H1 (cell line): ENCODE measurements at regions not wholly inside any gene's neighbourhood (a gene's known extent, or its start where the extent isn't known, plus 50 kb on each side); places are given as distances from the start of the nearest gene placed in this dataset.

Experiments used
- CTCF ChIA-PET: fragments of 300-600 bp; sonication (Branson Sonifier 250); formaldehyde crosslinking; loops from one replicate; lab custom pipeline; 2021; ENCODE audit not compliant: partially characterized antibody; lab: Charles Lee
- POLR2A ChIA-PET: fragments of 300-600 bp; sonication (Branson Sonifier 250); formaldehyde crosslinking; loops from one replicate; lab custom pipeline; 2021; ENCODE audit warnings: inconsistent platforms; ENCODE audit not compliant: partially characterized antibody; lab: Charles Lee
- DNase-seq, 2 experiments: peaks; one replicate each; pipeline versions ENCODE4 v3.0.0 to v3.0.0-alpha.2; 2010 to 2022; ENCODE audit warnings: low spot score in 2 of 2, low read depth in 1 of 2, mixed read lengths in 1 of 2
- FAIRE-seq: peaks from 2 replicates; lab custom pipeline; 2011; peaks lifted over from hg19 to GRCh38; lab: Jason Lieb, UNC
- H2AFZ ChIP-seq: 2 replicates; pipeline ENCODE4 v1.8.1; 2012; ENCODE audit warnings: low read length, inconsistent platforms
- H2AK5ac ChIP-seq: 2 replicates; pipeline ENCODE4 v1.6.1; 2013; ENCODE audit warnings: low read depth, low read length
- H2BK120ac ChIP-seq: replicated peaks from 2 replicates; pipeline ENCODE3; 2013; ENCODE audit warnings: low read depth, low read length, inconsistent platforms
- H2BK12ac ChIP-seq: 2 replicates; pipeline ENCODE4 v1.6.1; 2013; ENCODE audit warnings: low read depth, low read length
- H2BK15ac ChIP-seq: 2 replicates; pipeline ENCODE4 v1.6.1; 2013; ENCODE audit warnings: low read length
- H2BK20ac ChIP-seq: 2 replicates; pipeline ENCODE4 v1.6.1; 2013; ENCODE audit warnings: low read length
- H2BK5ac ChIP-seq: 2 replicates; pipeline ENCODE4 v1.6.1; 2013; ENCODE audit warnings: low read depth, low read length
- H3K14ac ChIP-seq: 2 replicates; pipeline ENCODE4 v1.6.1; 2013; ENCODE audit warnings: inconsistent platforms; ENCODE audit not compliant: insufficient read length
- H3K18ac ChIP-seq: 2 replicates; pipeline ENCODE4 v1.6.1; 2013; ENCODE audit warnings: low read length; ENCODE audit errors: extremely low read depth
- H3K23ac ChIP-seq: 2 replicates; pipeline ENCODE4 v1.6.1; 2013; ENCODE audit warnings: inconsistent platforms; ENCODE audit not compliant: insufficient read length
- H3K23me2 ChIP-seq: 2 replicates; pipeline ENCODE4 v1.6.1; 2013; ENCODE audit warnings: low read depth, low read length
- H3K27ac ChIP-seq: 2 replicates; pipeline ENCODE4 v1.6.1; 2011; ENCODE audit warnings: low read depth, low read length, inconsistent platforms
- H3K27me3 ChIP-seq, 4 experiments: replicated peaks in 1 of 4; 1 replicate in 1 of 4; 2 replicates in 3 of 4; pipeline versions ENCODE4 v1.6.1 to v1.8.1; 2011 to 2013; ENCODE audit warnings: low read length in 3 of 4, mild to moderate bottlenecking in 3 of 4, inconsistent platforms in 2 of 4, mixed read lengths in 2 of 4, moderate library complexity in 1 of 4; ENCODE audit not compliant: control insufficient read depth in 3 of 4, insufficient read depth in 3 of 4; ENCODE audit errors: extremely low read depth in 1 of 4
- H3K36me3 ChIP-seq, 4 experiments: 2 replicates each; pipeline versions ENCODE4 v1.6.1 to v1.8.1; 2011 to 2013; ENCODE audit warnings: mild to moderate bottlenecking in 4 of 4, low read length in 3 of 4, moderate library complexity in 2 of 4, control low read depth in 1 of 4, inconsistent platforms in 1 of 4; ENCODE audit not compliant: insufficient read depth in 4 of 4, control insufficient read depth in 2 of 4
- H3K4ac ChIP-seq: replicated peaks from 2 replicates; pipeline ENCODE3; 2013; ENCODE audit warnings: low read length, low read depth, mixed read lengths, inconsistent platforms; ENCODE audit not compliant: insufficient read length
- H3K4me1 ChIP-seq, 4 experiments: replicated peaks in 1 of 4; 1 replicate in 1 of 4; 2 replicates in 3 of 4; pipeline versions ENCODE4 v1.6.1 to v1.8.1; 2011 to 2013; ENCODE audit warnings: low read length in 3 of 4, inconsistent platforms in 2 of 4, mixed read lengths in 1 of 4; ENCODE audit not compliant: insufficient read depth in 4 of 4, control insufficient read depth in 3 of 4
- H3K4me2 ChIP-seq, 2 experiments: 2 replicates each; pipeline versions ENCODE4 v1.6.1 to v1.8.1; 2011 to 2013; ENCODE audit warnings: low read depth in 2 of 2, low read length in 2 of 2, control low read depth in 1 of 2, inconsistent platforms in 1 of 2, mild to moderate bottlenecking in 1 of 2; ENCODE audit not compliant: insufficient read depth in 1 of 2
- H3K4me3 ChIP-seq, 4 experiments: fragments of 200-600, 300-600 bp in 1 of 4; sonication (generic), shearing (Covaris generic), sonication (Bioruptor Twin) in 1 of 4; 2 replicates each; pipeline versions ENCODE4 v1.5.1 to v1.8.1; 2011 to 2016; ENCODE audit warnings: low read length in 4 of 4, low read depth in 3 of 4, control low read depth in 2 of 4, inconsistent platforms in 2 of 4, mild to moderate bottlenecking in 2 of 4, mixed read lengths in 1 of 4, moderate library complexity in 1 of 4; ENCODE audit not compliant: insufficient read depth in 2 of 4; ENCODE audit errors: extremely low read depth in 1 of 4
- H3K56ac ChIP-seq: replicated peaks from 2 replicates; pipeline ENCODE3; 2013; ENCODE audit warnings: low read depth, mild to moderate bottlenecking, mixed read lengths, low read length, inconsistent platforms; ENCODE audit not compliant: insufficient read length
- H3K79me1 ChIP-seq: 2 replicates; pipeline ENCODE4 v1.6.1; 2013; ENCODE audit warnings: low read depth, low read length, control low read depth
- H3K79me2 ChIP-seq, 2 experiments: 2 replicates each; pipeline versions ENCODE4 v1.6.1 to v1.8.1; 2012 to 2013; ENCODE audit warnings: low read length in 2 of 2, mild to moderate bottlenecking in 2 of 2, inconsistent platforms in 1 of 2; ENCODE audit not compliant: insufficient read depth in 2 of 2, control insufficient read depth in 1 of 2
- H3K9ac ChIP-seq, 4 experiments: replicated peaks in 1 of 4; 1 replicate in 1 of 4; 2 replicates in 3 of 4; pipeline versions ENCODE4 v1.6.1 to v1.8.1; 2011 to 2013; ENCODE audit warnings: low read depth in 3 of 4, low read length in 3 of 4, control low read depth in 2 of 4, mild to moderate bottlenecking in 2 of 4, moderate library complexity in 2 of 4, inconsistent platforms in 1 of 4; ENCODE audit errors: extremely low read depth in 1 of 4
- H3K9me3 ChIP-seq, 2 experiments: 2 replicates each; pipeline versions ENCODE4 v1.6.1 to v1.8.1; 2012 to 2013; ENCODE audit warnings: mild to moderate bottlenecking in 2 of 2, moderate library complexity in 2 of 2, control low read depth in 1 of 2, inconsistent platforms in 1 of 2, low read depth in 1 of 2, low read length in 1 of 2, mixed read lengths in 1 of 2; ENCODE audit not compliant: insufficient read depth in 2 of 2
- H4K20me1 ChIP-seq, 2 experiments: replicated peaks in 1 of 2; 2 replicates each; pipeline versions ENCODE3 to v1.8.1; 2011 to 2013; ENCODE audit warnings: inconsistent platforms in 2 of 2, low read length in 2 of 2, mild to moderate bottlenecking in 1 of 2; ENCODE audit not compliant: insufficient read depth in 2 of 2, control insufficient read depth in 1 of 2
- H4K5ac ChIP-seq: 2 replicates; pipeline ENCODE4 v1.6.1; 2013; ENCODE audit warnings: low read length, low read depth, mixed read lengths, inconsistent platforms; ENCODE audit not compliant: insufficient read length
- H4K8ac ChIP-seq: 2 replicates; pipeline ENCODE4 v1.8.0; 2013; ENCODE audit warnings: mild to moderate bottlenecking, moderate library complexity, low read length, inconsistent platforms; ENCODE audit not compliant: insufficient read depth; ENCODE audit errors: extremely low read depth
- H4K91ac ChIP-seq: replicated peaks from 2 replicates; pipeline ENCODE3; 2013; ENCODE audit warnings: low read length, mixed read lengths, inconsistent platforms; ENCODE audit not compliant: insufficient read length
- ASH2L ChIP-seq: fragments of 200-600, 300-600 bp; sonication (generic); IDR thresholded peaks from one replicate; pipeline ENCODE4 v1.7.1; 2017; ENCODE audit warnings: low read length
- GABPA ChIP-seq: IDR thresholded peaks from 2 replicates; pipeline ENCODE4 v1.6.1; 2011; ENCODE audit warnings: mild to moderate bottlenecking, low read length, moderate library complexity, borderline replicate concordance; ENCODE audit not compliant: insufficient read depth
- HDAC6 ChIP-seq: IDR thresholded peaks from one replicate; pipeline ENCODE4 v1.7.1; 2012; ENCODE audit warnings: low read depth, mild to moderate bottlenecking, inconsistent platforms, low read length, moderate library complexity
- POU5F1 ChIP-seq: IDR thresholded peaks from 2 replicates; pipeline ENCODE4 v1.6.1; 2011; ENCODE audit warnings: low read depth, mild to moderate bottlenecking, low read length, moderate library complexity
- SP1 ChIP-seq: IDR thresholded peaks from 2 replicates; pipeline ENCODE4 v1.6.1; 2011; ENCODE audit warnings: low read depth, low read length
- SRF ChIP-seq: IDR thresholded peaks from 2 replicates; pipeline ENCODE4 v1.6.1; 2011; ENCODE audit warnings: mild to moderate bottlenecking, low read depth, low read length, moderate library complexity
- ZNF274 ChIP-seq: IDR thresholded peaks from 2 replicates; pipeline ENCODE4 v1.7.0; 2012; ENCODE audit warnings: low read length, borderline replicate concordance; ENCODE audit errors: extremely low read depth
- TF ChIP-seq, protein P1 (sequence below): IDR thresholded peaks from 2 replicates; pipeline ENCODE4 v1.6.1; 2012; ENCODE audit warnings: inconsistent platforms

DNA sequence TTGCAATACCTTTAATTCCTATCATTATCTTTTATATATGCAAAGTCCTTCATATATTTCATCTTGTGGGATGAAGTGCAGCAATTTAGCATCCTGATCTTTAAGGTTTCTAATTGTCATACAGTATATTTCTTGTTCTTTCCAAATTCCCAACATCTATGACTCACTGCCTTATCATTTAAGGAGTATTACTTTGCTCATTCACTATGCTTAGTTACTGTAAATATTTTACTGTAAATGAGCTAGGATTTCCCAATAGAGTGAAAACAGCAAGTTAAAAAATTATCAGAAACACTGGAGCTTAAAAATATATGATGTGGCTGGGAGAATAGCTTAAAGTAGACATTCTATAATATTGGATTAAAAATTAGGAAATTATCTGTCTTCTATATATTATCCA is 69.9 kb downstream of the SLITRK6 start:
- no peak overlapping the region for H4K8ac ChIP-seq
- H2AFZ ChIP-seq = no peak overlapping the region
- no peaks in the 10 kb centered on the region for H3K9me3 ChIP-seq
- H3K4me3 ChIP-seq = no peak overlapping the region
- H3K79me1 ChIP-seq = no peaks in the 10 kb centered on the region
- no peak overlapping the region for H2BK20ac ChIP-seq
- no peaks in the 10 kb centered on the region for H3K4me1 ChIP-seq
- H3K4ac ChIP-seq = no peak overlapping the region
- no peak overlapping the region for H3K56ac ChIP-seq
- no peaks in the 10 kb centered on the region for H3K36me3 ChIP-seq
- H4K5ac ChIP-seq = no peak overlapping the region
- no peak overlapping the region for H2BK120ac ChIP-seq
- no peak overlapping the region for H3K23ac ChIP-seq
- POLR2A ChIA-PET = no interaction called here
- no peaks in the 10 kb centered on the region for H4K20me1 ChIP-seq
- H3K4me2 ChIP-seq = no peak overlapping the region
- H3K79me2 ChIP-seq = no peaks in the 10 kb centered on the region
- H2BK12ac ChIP-seq = no peak overlapping the region
- no peaks in the 10 kb centered on the region for H3K23me2 ChIP-seq
- H4K91ac ChIP-seq = no peak overlapping the region
- no peaks in the 10 kb centered on the region for H3K27me3 ChIP-seq
- H3K14ac ChIP-seq = no peak overlapping the region
- no peak for DNase-seq
- CTCF ChIA-PET = no interaction called here
- no peak overlapping the region for H3K18ac ChIP-seq
- no peak for FAIRE-seq
- H3K9ac ChIP-seq = no peak overlapping the region
- H2BK5ac ChIP-seq = no peak overlapping the region
- no peak overlapping the region for H2AK5ac ChIP-seq
- H2BK15ac ChIP-seq = no peak overlapping the region
- H3K27ac ChIP-seq = no peak overlapping the region
- TF ChIP-seq GABPA (no peak), SP1 (no peak), POU5F1 (no peak), ASH2L (no peak), ZNF274 (no peak), HDAC6 (no peak), SRF (no peak)
- TF ChIP-seq, protein P1, sequence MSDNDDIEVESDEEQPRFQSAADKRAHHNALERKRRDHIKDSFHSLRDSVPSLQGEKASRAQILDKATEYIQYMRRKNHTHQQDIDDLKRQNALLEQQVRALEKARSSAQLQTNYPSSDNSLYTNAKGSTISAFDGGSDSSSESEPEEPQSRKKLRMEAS = no peak
